Loucy (cell line): ENCODE measurements at regions not wholly inside any gene's neighbourhood (a gene's known extent, or its start where the extent isn't known, plus 50 kb on each side); places are given as distances from the start of the nearest gene placed in this dataset.

Experiments used
- H2AFZ ChIP-seq: fragments of 200-600 bp; sonication (generic); 2 replicates; pipeline ENCODE4 v1.6.0; 2016; ENCODE audit warnings: antibody characterized with exemption, mild to moderate bottlenecking, low read length, moderate library complexity
- H3F3A ChIP-seq: fragments of 200-600 bp; 2 replicates; pipeline ENCODE4 v1.6.0; 2016; ENCODE audit warnings: antibody characterized with exemption, low read depth, mild to moderate bottlenecking
- H3K27me3 ChIP-seq: fragments of 200-600 bp; sonication (generic); 2 replicates; pipeline ENCODE4 v1.6.1; 2014; ENCODE audit warnings: low read length, mild to moderate bottlenecking; ENCODE audit not compliant: insufficient read depth, poor library complexity, severe bottlenecking
- H3K36me3 ChIP-seq: fragments of 200-600 bp; sonication (generic); 2 replicates; pipeline ENCODE4 v1.6.1; 2016; ENCODE audit warnings: low read length; ENCODE audit not compliant: insufficient read depth
- H3K4me1 ChIP-seq: fragments of 200-600 bp; sonication (generic); 2 replicates; pipeline ENCODE4 v1.5.1; 2014; ENCODE audit warnings: low read length, mild to moderate bottlenecking; ENCODE audit not compliant: insufficient read depth, poor library complexity, severe bottlenecking
- H3K4me2 ChIP-seq: fragments of 200-600 bp; sonication (generic); 2 replicates; pipeline ENCODE4 v1.6.0; 2014; ENCODE audit warnings: antibody characterized with exemption, low read length, low read depth, mild to moderate bottlenecking; ENCODE audit not compliant: poor library complexity, severe bottlenecking
- H3K4me3 ChIP-seq: fragments of 200-600 bp; sonication (generic); 2 replicates; pipeline ENCODE4 v1.5.1; 2014; ENCODE audit warnings: low read length, mild to moderate bottlenecking, mixed read lengths; ENCODE audit not compliant: poor library complexity, severe bottlenecking
- H3K79me2 ChIP-seq: fragments of 200-600 bp; sonication (generic); 2 replicates; pipeline ENCODE4 v1.6.1; 2014; ENCODE audit warnings: low read length; ENCODE audit not compliant: insufficient read depth
- H3K9ac ChIP-seq: fragments of 200-600 bp; sonication (generic); 2 replicates; pipeline ENCODE4 v1.6.0; 2014; ENCODE audit warnings: mild to moderate bottlenecking, low read depth, low read length, moderate library complexity; ENCODE audit not compliant: poor library complexity, severe bottlenecking
- H3K9me2 ChIP-seq: fragments of 200-600 bp; sonication (generic); replicated peaks from 2 replicates; pipeline ENCODE4 v1.6.1; 2016; ENCODE audit warnings: low read depth, low read length, mixed read lengths
- H3K9me3 ChIP-seq: fragments of 200-600 bp; sonication (generic); 2 replicates; pipeline ENCODE4 v1.6.1; 2014; ENCODE audit warnings: mild to moderate bottlenecking, antibody characterized with exemption, low read length, low read depth; ENCODE audit not compliant: insufficient read depth
- H4K20me1 ChIP-seq: fragments of 200-600 bp; sonication (generic); 2 replicates; pipeline ENCODE4 v1.6.0; 2014; ENCODE audit warnings: antibody characterized with exemption, low read length, mild to moderate bottlenecking; ENCODE audit not compliant: insufficient read depth, poor library complexity, severe bottlenecking
- CTCF ChIP-seq: fragments of 200-600 bp; sonication (generic); conservative IDR thresholded peaks from 2 replicates; pipeline ENCODE4 v1.5.1; 2014; ENCODE audit warnings: mild to moderate bottlenecking, antibody characterized with exemption, low read length
- EZH2phosphoT487 ChIP-seq: fragments of 200-600 bp; IDR thresholded peaks from 2 replicates; pipeline ENCODE4 v1.6.1; 2018; ENCODE audit warnings: antibody characterized with exemption, mild to moderate bottlenecking, moderate library complexity, borderline replicate concordance

- H4K20me1 ChIP-seq, result no peaks in the 10 kb centered on the region
These were observed 74.1 kb upstream of the IRF2BP2 start for GRCh38 chr1:234683861-234684632.

GRCh38 chr1:234683127-234683860 is 73.3 kb upstream of the IRF2BP2 start:
- no peaks in the 10 kb centered on the region for H3K4me1 ChIP-seq
- TF ChIP-seq EZH2phosphoT487 (no peak), CTCF (no peak)
- 0 out of 2 replicates have a peak, but pooled peaks cover 6% of the 10 kb centered on the region for H3K9me3 ChIP-seq
- no peaks in the 10 kb centered on the region; the same call in 1 of the 2 replicates for H3K36me3 ChIP-seq
- H3K4me2 ChIP-seq, result no peak overlapping the region
- no peaks in the 10 kb centered on the region for H4K20me1 ChIP-seq
- no peak overlapping the region for H3K4me3 ChIP-seq
- no peaks in the 10 kb centered on the region for H3K9me2 ChIP-seq
- H2AFZ ChIP-seq, result no peak overlapping the region
- H3K27me3 ChIP-seq, result no peaks in the 10 kb centered on the region
- H3F3A ChIP-seq, result no peaks in the 10 kb centered on the region
- H3K79me2 ChIP-seq, result no peaks in the 10 kb centered on the region
- no peak overlapping the region for H3K9ac ChIP-seq

More at GRCh38 chr1:234683861-234684632, 74.1 kb upstream of the IRF2BP2 start:
- no peaks in the 10 kb centered on the region for H3K4me1 ChIP-seq
- H3K79me2 ChIP-seq, result no peaks in the 10 kb centered on the region
- no peak overlapping the region for H2AFZ ChIP-seq
- no peaks in the 10 kb centered on the region; the same call in 1 of the 2 replicates for H3K36me3 ChIP-seq
- H3K9me3 ChIP-seq, result 0 out of 2 replicates have a peak, but pooled peaks cover 6% of the 10 kb centered on the region
- no peaks in the 10 kb centered on the region for H3K27me3 ChIP-seq
- no peak overlapping the region for H3K4me3 ChIP-seq
- no peaks in the 10 kb centered on the region for H3K9me2 ChIP-seq
- no peak overlapping the region for H3K9ac ChIP-seq
- no peaks in the 10 kb centered on the region for H3F3A ChIP-seq
- TF ChIP-seq CTCF (no peak), EZH2phosphoT487 (no peak)
- H3K4me2 ChIP-seq, result no peak overlapping the region

- Histone ChIP-seq H2AFZ (no peak overlapping the region), H3K27me3 (no peaks in the 10 kb centered on the region), H3K79me2 (no peaks in the 10 kb centered on the region), H3K9me3 (0 out of 2 replicates have a peak, but pooled peaks cover 6% of the 10 kb centered on the region), H3K9me2 (no peaks in the 10 kb centered on the region), H3K4me3 (no peak overlapping the region), H3K4me2 (no peak overlapping the region), H4K20me1 (no peaks in the 10 kb centered on the region), H3K4me1 (no peaks in the 10 kb centered on the region), H3K9ac (no peak overlapping the region), H3K36me3 (no peaks in the 10 kb centered on the region; the same call in 1 of the 2 replicates), H3F3A (no peaks in the 10 kb centered on the region)
- TF ChIP-seq EZH2phosphoT487, result no peak
These were observed 72.0 kb upstream of the IRF2BP2 start for GRCh38 chr1:234681990-234682389.
